K562 (cell line): ENCODE measurements at regions not wholly inside any gene's neighbourhood (a gene's known extent, or its start where the extent isn't known, plus 50 kb on each side); places are given as distances from the start of the nearest gene placed in this dataset.

ENCODE experiments used
- ATAC-seq: fragments of 200-7000 bp; cut with Tn5 transposase; 3 replicates; pipeline ENCODE4 v1.9.1; 2020; ENCODE audit warnings: moderate library complexity
- BruUV-seq: library from RNA; stranded (reverse); fragments of 400-500 nt; replicated peaks from 2 replicates; lab custom pipeline; 2021; lab: Mats Ljungman, UMichigan
- CTCF ChIA-PET: fragments of 300-600 bp; formaldehyde crosslinking; extraction: SDS; loops from one replicate; lab custom pipeline; 2021; ENCODE audit warnings: low intra/inter-chr PET ratio; lab: Yijun Ruan, JAX
- POLR2A ChIA-PET: fragments of 300-600, 350-650 bp; sonication (Branson Sonifier 250); formaldehyde crosslinking; extraction: SDS; loops from one replicate; lab custom pipeline; 2021; ENCODE audit warnings: antibody characterized with exemption, inconsistent platforms; lab: Yijun Ruan, JAX
- DNase-seq, 4 experiments: peaks; one replicate each; pipeline versions ENCODE4 v3.0.0 to v3.0.0-alpha.2; 2011 to 2018; ENCODE audit warnings: low spot score in 3 of 4, mixed read lengths in 3 of 4; ENCODE audit errors: extremely low read depth in 1 of 4
- FAIRE-seq: peaks from 2 replicates; lab custom pipeline; 2011; peaks lifted over from hg19 to GRCh38; lab: Jason Lieb, UNC
- H2AFZ ChIP-seq: 2 replicates; pipeline ENCODE4 v1.6.0; 2011; ENCODE audit warnings: low read depth, low read length, control low read depth, inconsistent platforms
- H3K27ac ChIP-seq: fragments of 200-600 bp; 3 replicates; pipeline ENCODE4 v1.8.0; 2011; ENCODE audit warnings: low read depth, mild to moderate bottlenecking, control low read depth, inconsistent platforms, low read length, moderate library complexity, mixed read lengths; ENCODE audit errors: extremely low read depth
- H3K27me3 ChIP-seq, 2 experiments: fragments of 300-600 bp in 1 of 2; 2 replicates in 1 of 2; 3 replicates in 1 of 2; pipeline versions ENCODE4 v1.6.0 to v1.8.0; 2011; ENCODE audit warnings: inconsistent platforms in 2 of 2, low read length in 2 of 2, mild to moderate bottlenecking in 1 of 2, mixed read lengths in 1 of 2, moderate library complexity in 1 of 2; ENCODE audit not compliant: control insufficient read depth in 2 of 2, insufficient read depth in 2 of 2
- H3K36me3 ChIP-seq: fragments of 300-600 bp; 3 replicates; pipeline ENCODE4 v1.8.0; 2011; ENCODE audit warnings: mild to moderate bottlenecking, low read length, inconsistent platforms; ENCODE audit not compliant: control insufficient read depth, insufficient read depth
- H3K4me1 ChIP-seq, 2 experiments: fragments of 200-600 bp in 1 of 2; replicated peaks in 1 of 2; 2 replicates in 1 of 2; 3 replicates in 1 of 2; pipeline versions ENCODE4 v1.5.1 to v1.8.0; 2011; ENCODE audit warnings: inconsistent platforms in 2 of 2, low read length in 2 of 2, mild to moderate bottlenecking in 1 of 2, mixed read lengths in 1 of 2, moderate library complexity in 1 of 2; ENCODE audit not compliant: control insufficient read depth in 2 of 2, insufficient read depth in 2 of 2
- H3K4me2 ChIP-seq: 2 replicates; pipeline ENCODE4 v1.6.1; 2011; ENCODE audit warnings: low read length, control low read depth, inconsistent platforms, mixed read lengths; ENCODE audit not compliant: insufficient read depth
- H3K4me3 ChIP-seq: fragments of 200-600 bp; sonication (generic), shearing (Covaris generic); 2 replicates; pipeline ENCODE4 v1.5.1; 2016; ENCODE audit warnings: control low read depth, inconsistent platforms
- H3K79me2 ChIP-seq: fragments of 200-600 bp; 3 replicates; pipeline ENCODE4 v1.8.0; 2011; ENCODE audit warnings: low read length, inconsistent platforms; ENCODE audit not compliant: control insufficient read depth, insufficient read depth
- H3K9ac ChIP-seq, 2 experiments: 2 replicates each; pipeline versions ENCODE4 v1.6.0 to v1.6.1; 2011; ENCODE audit warnings: low read depth in 2 of 2, low read length in 2 of 2, control low read depth in 1 of 2, inconsistent platforms in 1 of 2, mild to moderate bottlenecking in 1 of 2, mixed read lengths in 1 of 2; ENCODE audit not compliant: insufficient read depth in 1 of 2
- H3K9me1 ChIP-seq: one replicate; pipeline ENCODE4 v1.6.0; 2011; ENCODE audit warnings: inconsistent platforms, mild to moderate bottlenecking, low read length, moderate library complexity; ENCODE audit not compliant: control insufficient read depth, insufficient read depth
- H3K9me3 ChIP-seq: replicated peaks from 2 replicates; pipeline ENCODE4 v1.5.1; 2011; ENCODE audit warnings: low read depth, low read length, inconsistent platforms; ENCODE audit not compliant: control insufficient read depth, insufficient read depth
- H4K20me1 ChIP-seq: replicated peaks from 2 replicates; pipeline ENCODE4 v1.6.1; 2011; ENCODE audit warnings: low read length, inconsistent platforms, mixed read lengths; ENCODE audit not compliant: control insufficient read depth, insufficient read depth
- COPS2 ChIP-seq: fragments of 450-650 bp; conservative IDR thresholded peaks from 2 replicates; pipeline ENCODE4 v1.6.1; 2016; ENCODE audit warnings: mild to moderate bottlenecking, moderate library complexity
- HLTF ChIP-seq: fragments of 450-650 bp; IDR thresholded peaks from 2 replicates; pipeline ENCODE4 v1.6.1; 2016
- KDM2B ChIP-seq: fragments of 250-450 bp; sonication (Bioruptor Pico); IDR thresholded peaks from 2 replicates; pipeline ENCODE4 v1.8.0; 2021; ENCODE audit warnings: mild to moderate bottlenecking, moderate library complexity
- KHSRP ChIP-seq: fragments of 450-650 bp; IDR thresholded peaks from 2 replicates; pipeline ENCODE4 v1.6.1; 2017
- MAFK ChIP-seq: IDR thresholded peaks from 2 replicates; pipeline ENCODE4 v1.6.1; 2011; ENCODE audit warnings: low read length, improper control_type of control experiment
- NCOA1 ChIP-seq: fragments of 450-650 bp; IDR thresholded peaks from 2 replicates; pipeline ENCODE4 v1.6.1; 2016; ENCODE audit warnings: low read depth
- RBBP5 ChIP-seq: fragments of 200-600 bp; sonication (generic); IDR thresholded peaks from 2 replicates; pipeline ENCODE4 v1.6.1; 2012; ENCODE audit warnings: borderline replicate concordance, mild to moderate bottlenecking, low read length, control low read depth, inconsistent platforms; ENCODE audit not compliant: insufficient read depth, poor library complexity, severe bottlenecking
- TARDBP ChIP-seq: fragments of 450-650 bp; IDR thresholded peaks from 2 replicates; pipeline ENCODE4 v1.6.1; 2016
- ZBTB8A ChIP-seq: fragments of 450-650 bp; IDR thresholded peaks from 2 replicates; pipeline ENCODE4 v1.6.1; 2018; ENCODE audit warnings: mild to moderate bottlenecking, moderate library complexity; ENCODE audit not compliant: partially characterized antibody
- ZNF311 ChIP-seq: fragments of 250-450 bp; sonication (Bioruptor Pico); IDR thresholded peaks from 2 replicates; pipeline ENCODE4 v1.4.0; 2020; ENCODE audit warnings: mild to moderate bottlenecking, moderate library complexity
- ZNF695 ChIP-seq: fragments of 450-650 bp; formaldehyde crosslinking; IDR thresholded peaks from 2 replicates; pipeline ENCODE4 v1.4.0; 2020; ENCODE audit warnings: mild to moderate bottlenecking, moderate library complexity
- ZNF76 ChIP-seq: fragments of 250-450 bp; sonication (Bioruptor Pico); IDR thresholded peaks from 2 replicates; pipeline ENCODE4 v1.4.0; 2020; ENCODE audit warnings: mild to moderate bottlenecking, moderate library complexity, borderline replicate concordance
- WGBS: fragments of 100-300 bp; shearing (Covaris generic); methylation state at CpG from one replicate; pipeline ENCODE4 v1.1.6; 2016; ENCODE audit warnings: low coverage, mixed read lengths; ENCODE audit not compliant: insufficient coverage; ENCODE audit errors: missing lambda C conversion rate; 5-methylcytosine and 5-hydroxymethylcytosine counted together
- in situ Hi-C: fragments of 300-500 bp; cut with MboI; formaldehyde crosslinking; loops from 4 replicates; pipeline ENCODE4 v1.15.0; 2018; ENCODE audit warnings: inconsistent platforms, mixed read lengths
- intact Hi-C: fragments of 100-400 bp; cut with micrococcal nuclease; formaldehyde crosslinking; loops from 2 replicates; pipeline ENCODE4 v1.14.2; 2022
- TF ChIP-seq, protein P1 (sequence below): fragments of 450-650 bp; IDR thresholded peaks from 2 replicates; pipeline ENCODE4 v1.6.1; 2016; ENCODE audit warnings: low read depth

DNA sequence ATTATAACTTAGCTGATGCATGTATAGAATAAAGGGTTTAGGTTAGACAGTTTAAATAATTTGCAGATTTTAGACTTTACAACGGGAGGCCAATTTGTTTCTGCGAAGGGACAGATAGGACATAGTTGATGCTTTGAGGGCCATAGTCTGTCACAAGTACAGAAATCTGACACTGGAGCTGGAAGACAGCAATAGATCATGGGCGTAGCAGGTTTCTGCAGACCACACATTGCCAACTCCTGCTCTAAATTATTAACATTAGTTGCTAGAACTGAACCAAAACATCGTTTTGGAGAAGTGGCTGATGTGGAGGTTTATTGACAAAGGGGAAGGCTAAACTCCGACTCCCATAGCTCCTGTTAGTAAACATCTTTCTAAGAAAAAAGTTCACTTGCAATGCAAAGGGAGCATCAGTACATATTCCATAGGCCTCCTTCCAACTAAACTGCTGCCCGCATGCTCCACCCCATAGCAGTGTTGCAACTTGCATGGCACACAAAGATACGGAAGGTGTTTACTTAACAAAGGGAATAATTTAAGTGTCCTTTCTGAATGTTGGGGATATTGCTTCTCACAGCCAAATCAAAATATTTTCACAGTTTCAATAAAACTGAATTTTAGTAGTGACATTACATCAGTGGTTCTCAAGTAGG lies 862.0 kb upstream of the CXADR start:
- Histone ChIP-seq H4K20me1 (no peaks in the 10 kb centered on the region), H3K36me3 (no peaks in the 10 kb centered on the region), H3K4me3 (no peak overlapping the region), H3K27ac (no peak overlapping the region), H3K4me1 (no peaks in the 10 kb centered on the region), H3K9ac (no peak overlapping the region), H3K27me3 (no peaks in the 10 kb centered on the region), H3K4me2 (no peak overlapping the region), H3K9me1 (no peaks in the 10 kb centered on the region), H2AFZ (no peak overlapping the region), H3K79me2 (no peaks in the 10 kb centered on the region), H3K9me3 (no peaks in the 10 kb centered on the region)
- no TSS peak for BruUV-seq
- in situ Hi-C loops (no loop called here), intact Hi-C loops (no loop called here)
- no peak for ATAC-seq
- TF ChIP-seq ZNF311 (CRISPR knock-in tag) = no peak
- TF ChIP-seq KDM2B (CRISPR knock-in tag) = no peak
- no peak for TF ChIP-seq MAFK
- TF ChIP-seq ZBTB8A = no peak
- no peak for TF ChIP-seq HLTF
- TF ChIP-seq ZNF695 (CRISPR knock-in tag) = no peak
- TF ChIP-seq, protein P1, sequence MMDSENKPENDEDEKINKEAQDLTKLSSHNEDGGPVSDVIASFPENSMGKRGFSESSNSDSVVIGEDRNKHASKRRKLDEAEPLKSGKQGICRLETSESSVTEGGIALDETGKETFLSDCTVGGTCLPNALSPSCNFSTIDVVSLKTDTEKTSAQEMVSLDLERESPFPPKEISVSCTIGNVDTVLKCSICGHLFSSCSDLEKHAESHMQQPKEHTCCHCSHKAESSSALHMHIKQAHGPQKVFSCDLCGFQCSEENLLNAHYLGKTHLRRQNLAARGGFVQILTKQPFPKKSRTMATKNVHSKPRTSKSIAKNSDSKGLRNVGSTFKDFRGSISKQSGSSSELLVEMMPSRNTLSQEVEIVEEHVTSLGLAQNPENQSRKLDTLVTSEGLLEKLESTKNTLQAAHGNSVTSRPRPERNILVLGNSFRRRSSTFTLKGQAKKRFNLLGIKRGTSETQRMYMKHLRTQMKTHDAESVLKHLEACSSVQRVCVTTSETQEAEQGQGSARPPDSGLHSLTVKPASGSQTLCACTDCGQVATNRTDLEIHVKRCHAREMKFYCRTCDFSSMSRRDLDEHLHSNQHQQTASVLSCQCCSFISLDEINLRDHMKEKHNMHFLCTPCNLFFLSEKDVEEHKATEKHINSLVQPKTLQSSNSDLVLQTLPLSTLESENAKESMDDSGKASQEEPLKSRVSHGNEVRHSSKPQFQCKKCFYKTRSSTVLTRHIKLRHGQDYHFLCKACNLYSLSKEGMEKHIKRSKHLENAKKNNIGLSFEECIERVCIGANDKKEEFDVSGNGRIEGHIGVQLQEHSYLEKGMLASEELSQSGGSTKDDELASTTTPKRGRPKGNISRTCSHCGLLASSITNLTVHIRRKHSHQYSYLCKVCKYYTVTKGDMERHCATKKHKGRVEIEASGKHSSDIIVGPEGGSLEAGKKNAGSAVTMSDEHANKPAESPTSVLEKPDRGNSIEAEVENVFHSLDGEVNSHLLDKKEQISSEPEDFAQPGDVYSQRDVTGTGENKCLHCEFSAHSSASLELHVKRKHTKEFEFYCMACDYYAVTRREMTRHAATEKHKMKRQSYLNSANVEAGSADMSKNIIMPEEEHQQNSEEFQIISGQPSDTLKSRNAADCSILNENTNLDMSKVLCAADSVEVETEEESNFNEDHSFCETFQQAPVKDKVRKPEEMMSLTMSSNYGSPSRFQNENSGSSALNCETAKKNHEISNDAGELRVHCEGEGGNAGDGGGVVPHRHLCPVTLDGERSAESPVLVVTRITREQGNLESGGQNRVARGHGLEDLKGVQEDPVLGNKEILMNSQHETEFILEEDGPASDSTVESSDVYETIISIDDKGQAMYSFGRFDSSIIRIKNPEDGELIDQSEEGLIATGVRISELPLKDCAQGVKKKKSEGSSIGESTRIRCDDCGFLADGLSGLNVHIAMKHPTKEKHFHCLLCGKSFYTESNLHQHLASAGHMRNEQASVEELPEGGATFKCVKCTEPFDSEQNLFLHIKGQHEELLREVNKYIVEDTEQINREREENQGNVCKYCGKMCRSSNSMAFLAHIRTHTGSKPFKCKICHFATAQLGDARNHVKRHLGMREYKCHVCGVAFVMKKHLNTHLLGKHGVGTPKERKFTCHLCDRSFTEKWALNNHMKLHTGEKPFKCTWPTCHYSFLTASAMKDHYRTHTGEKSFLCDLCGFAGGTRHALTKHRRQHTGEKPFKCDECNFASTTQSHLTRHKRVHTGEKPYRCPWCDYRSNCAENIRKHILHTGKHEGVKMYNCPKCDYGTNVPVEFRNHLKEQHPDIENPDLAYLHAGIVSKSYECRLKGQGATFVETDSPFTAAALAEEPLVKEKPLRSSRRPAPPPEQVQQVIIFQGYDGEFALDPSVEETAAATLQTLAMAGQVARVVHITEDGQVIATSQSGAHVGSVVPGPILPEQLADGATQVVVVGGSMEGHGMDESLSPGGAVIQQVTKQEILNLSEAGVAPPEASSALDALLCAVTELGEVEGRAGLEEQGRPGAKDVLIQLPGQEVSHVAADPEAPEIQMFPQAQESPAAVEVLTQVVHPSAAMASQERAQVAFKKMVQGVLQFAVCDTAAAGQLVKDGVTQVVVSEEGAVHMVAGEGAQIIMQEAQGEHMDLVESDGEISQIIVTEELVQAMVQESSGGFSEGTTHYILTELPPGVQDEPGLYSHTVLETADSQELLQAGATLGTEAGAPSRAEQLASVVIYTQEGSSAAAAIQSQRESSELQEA = no peak
- no peak for TF ChIP-seq ZNF76 (CRISPR knock-in tag)
- TF ChIP-seq TARDBP = no peak
- no peak for TF ChIP-seq COPS2
- TF ChIP-seq RBBP5 = no peak
- TF ChIP-seq NCOA1 = no peak
- no peak for TF ChIP-seq KHSRP
- DNase-seq = no peak
- 1% methylated on average over 7 of the region's 7 CpGs for WGBS
- CTCF ChIA-PET = no interaction called here
- POLR2A ChIA-PET = no interaction called here
- FAIRE-seq = no peak
